ENCODE measurements at regions not wholly inside any gene's neighbourhood (a gene's known extent, or its start where the extent isn't known, plus 50 kb on each side); places are given as distances from the start of the nearest gene placed in this dataset.

- no peak for DNase-seq
- TF ChIP-seq EP300 (IDR thresholded peaks at IDR 0.05) (no peak), POLR2A (IDR thresholded peaks at IDR 0.05) (no peak)
- TF ChIP-seq, protein P1, sequence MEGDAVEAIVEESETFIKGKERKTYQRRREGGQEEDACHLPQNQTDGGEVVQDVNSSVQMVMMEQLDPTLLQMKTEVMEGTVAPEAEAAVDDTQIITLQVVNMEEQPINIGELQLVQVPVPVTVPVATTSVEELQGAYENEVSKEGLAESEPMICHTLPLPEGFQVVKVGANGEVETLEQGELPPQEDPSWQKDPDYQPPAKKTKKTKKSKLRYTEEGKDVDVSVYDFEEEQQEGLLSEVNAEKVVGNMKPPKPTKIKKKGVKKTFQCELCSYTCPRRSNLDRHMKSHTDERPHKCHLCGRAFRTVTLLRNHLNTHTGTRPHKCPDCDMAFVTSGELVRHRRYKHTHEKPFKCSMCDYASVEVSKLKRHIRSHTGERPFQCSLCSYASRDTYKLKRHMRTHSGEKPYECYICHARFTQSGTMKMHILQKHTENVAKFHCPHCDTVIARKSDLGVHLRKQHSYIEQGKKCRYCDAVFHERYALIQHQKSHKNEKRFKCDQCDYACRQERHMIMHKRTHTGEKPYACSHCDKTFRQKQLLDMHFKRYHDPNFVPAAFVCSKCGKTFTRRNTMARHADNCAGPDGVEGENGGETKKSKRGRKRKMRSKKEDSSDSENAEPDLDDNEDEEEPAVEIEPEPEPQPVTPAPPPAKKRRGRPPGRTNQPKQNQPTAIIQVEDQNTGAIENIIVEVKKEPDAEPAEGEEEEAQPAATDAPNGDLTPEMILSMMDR (IDR thresholded peaks at IDR 0.05), result no peak
- Histone ChIP-seq H3K27ac (no peak overlapping the region), H3K27me3 (no peaks in the 10 kb centered on the region), H3K4me1 (ENCODE audit: insufficient read depth) (no peaks in the 10 kb centered on the region), H3K36me3 (no peaks in the 10 kb centered on the region), H3K9me3 (no peaks in the 10 kb centered on the region), H3K4me3 (no peak overlapping the region)
- intact Hi-C loops (cut with DNase I), result no loop called here
- 86 to 93% (median 89%) methylated on average over 6 of the region's 6 CpGs for WGBS, 3 donors
Measured at GRCh38 chr1:239931341-239931740, 160.3 kb upstream of the FMN2 start.

DNA sequence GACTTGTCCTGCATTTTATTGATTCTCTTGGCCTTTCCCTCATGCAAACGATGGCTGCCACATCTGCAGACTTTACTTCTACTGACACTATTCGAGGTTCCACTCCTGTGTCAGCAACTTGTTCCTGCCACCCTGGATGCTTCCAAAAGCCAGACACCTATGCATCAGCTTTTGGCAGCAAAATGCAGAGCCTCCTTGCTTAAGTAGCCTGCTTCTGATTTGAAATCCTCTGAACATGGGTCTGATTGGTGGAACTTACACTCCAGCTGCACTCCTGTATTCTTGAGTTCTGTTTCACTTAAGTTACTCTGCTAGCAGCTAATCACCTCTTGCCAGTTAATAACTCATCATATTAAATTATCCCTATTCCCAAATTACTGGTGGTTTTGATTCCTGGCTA lies 152.1 kb upstream of the FMN2 start:
- Histone ChIP-seq H3K4me1 (ENCODE audit: insufficient read depth) (no peaks in the 10 kb centered on the region), H3K4me3 (no peak overlapping the region), H3K27ac (no peak overlapping the region), H3K36me3 (no peaks in the 10 kb centered on the region), H3K9me3 (no peaks in the 10 kb centered on the region), H3K27me3 (no peaks in the 10 kb centered on the region)
- TF ChIP-seq POLR2A (IDR thresholded peaks at IDR 0.05) (no peak), EP300 (IDR thresholded peaks at IDR 0.05) (no peak)
- TF ChIP-seq, protein P1 (IDR thresholded peaks at IDR 0.05), result no peak
- intact Hi-C loops (cut with DNase I), result no loop called here
- 61 to 65% (median 61%) methylated on average over 2 of the region's 2 CpGs for WGBS, 3 donors
- no peak for DNase-seq

- intact Hi-C loops (cut with DNase I), result no loop called here
- H3K4me3 ChIP-seq, result no peak overlapping the region
- TF ChIP-seq EP300 (IDR thresholded peaks at IDR 0.05) (no peak), POLR2A (IDR thresholded peaks at IDR 0.05) (no peak)
- TF ChIP-seq, protein P1 (IDR thresholded peaks at IDR 0.05), result no peak
- WGBS, 3 donors, result 83 to 91% (median 84%) methylated on average over 4 of the region's 4 CpGs
- no peaks in the 10 kb centered on the region for H3K36me3 ChIP-seq
- H3K4me1 ChIP-seq (ENCODE audit: insufficient read depth), result no peaks in the 10 kb centered on the region
- DNase-seq, result no peak
- H3K27ac ChIP-seq, result no peak overlapping the region
- no peaks in the 10 kb centered on the region for H3K27me3 ChIP-seq
- no peaks in the 10 kb centered on the region for H3K9me3 ChIP-seq
Measured at GRCh38 chr1:239943761-239944160, 147.9 kb upstream of the FMN2 start.

- DNase-seq, result no peak
- no peaks in the 10 kb centered on the region for H3K27me3 ChIP-seq
- H3K4me3 ChIP-seq, result no peak overlapping the region
- H3K4me1 ChIP-seq (ENCODE audit: insufficient read depth), result no peaks in the 10 kb centered on the region
- no peak overlapping the region for H3K27ac ChIP-seq
- no peaks in the 10 kb centered on the region for H3K36me3 ChIP-seq
- H3K9me3 ChIP-seq, result no peaks in the 10 kb centered on the region
- WGBS, 3 donors, result 82 to 91% (median 86%) methylated on average over 3 of the region's 3 CpGs
- TF ChIP-seq EP300 (IDR thresholded peaks at IDR 0.05) (no peak), POLR2A (IDR thresholded peaks at IDR 0.05) (no peak)
- TF ChIP-seq, protein P1 (IDR thresholded peaks at IDR 0.05), result no peak
- intact Hi-C loops (cut with DNase I), result no loop called here
Measured at GRCh38 chr1:239944666-239945065, 147.0 kb upstream of the FMN2 start.

DNA sequence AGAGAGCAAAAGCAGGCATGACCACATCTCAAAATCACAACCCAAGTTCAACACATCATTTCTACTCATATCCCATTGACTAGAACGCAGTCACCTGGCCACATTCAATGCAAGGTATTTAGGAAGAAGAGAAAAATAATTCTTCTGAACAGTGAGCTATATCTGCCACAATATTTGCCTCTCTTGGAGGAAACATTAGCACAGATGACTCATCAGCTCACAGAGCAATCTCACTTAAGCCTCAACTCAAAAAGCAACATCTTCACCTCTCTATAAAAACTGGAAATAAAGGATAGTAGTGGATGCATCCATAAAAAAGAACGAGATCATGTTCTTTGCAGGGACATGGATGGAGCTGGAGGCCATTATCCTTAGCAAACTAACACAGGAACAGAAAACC lies 143.9 kb upstream of the FMN2 start:
- H3K36me3 ChIP-seq, result no peaks in the 10 kb centered on the region
- H3K9me3 ChIP-seq, result no peaks in the 10 kb centered on the region
- no peaks in the 10 kb centered on the region for H3K27me3 ChIP-seq
- WGBS, 3 donors, result 87 to 92% (median 89%) methylated on average over 2 of the region's 2 CpGs
- TF ChIP-seq EP300 (IDR thresholded peaks at IDR 0.05) (no peak), POLR2A (IDR thresholded peaks at IDR 0.05) (no peak)
- TF ChIP-seq, protein P1 (IDR thresholded peaks at IDR 0.05), result no peak
- DNase-seq, result no peak
- H3K4me1 ChIP-seq (ENCODE audit: insufficient read depth), result no peaks in the 10 kb centered on the region
- H3K4me3 ChIP-seq, result no peak overlapping the region
- intact Hi-C loops (cut with DNase I), result no loop called here
- no peak overlapping the region for H3K27ac ChIP-seq

All from ovary (tissue), 7 donors.